ENCODE measurements at regions not wholly inside any gene's neighbourhood (a gene's known extent, or its start where the extent isn't known, plus 50 kb on each side); places are given as distances from the start of the nearest gene placed in this dataset.
"Not testable (repeated sequence)": the region's sequence is repeated elsewhere in the genome, so short reads cannot be mapped to it uniquely, and the experiment has no call there.

DNA sequence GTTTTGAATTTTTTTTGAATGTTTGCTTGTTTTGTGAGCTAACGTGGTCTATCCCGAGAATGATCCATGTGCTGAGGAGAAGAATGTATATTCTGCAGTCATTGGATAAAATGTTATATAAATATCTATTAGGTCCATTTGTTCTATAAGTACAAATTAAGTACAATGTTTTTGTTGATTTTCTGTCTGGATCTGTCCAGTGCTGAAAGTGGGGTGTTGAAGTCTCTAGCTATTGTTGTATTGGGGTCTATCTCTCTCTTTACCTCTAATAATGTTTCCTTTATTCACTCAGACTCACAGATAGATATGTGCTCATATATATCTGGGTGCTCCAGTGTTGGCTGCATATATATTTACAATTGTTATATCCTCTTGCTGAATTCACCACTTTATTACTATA lies 144.8 kb upstream of the SETMAR start:
- DNase-seq, result no peak

DNA sequence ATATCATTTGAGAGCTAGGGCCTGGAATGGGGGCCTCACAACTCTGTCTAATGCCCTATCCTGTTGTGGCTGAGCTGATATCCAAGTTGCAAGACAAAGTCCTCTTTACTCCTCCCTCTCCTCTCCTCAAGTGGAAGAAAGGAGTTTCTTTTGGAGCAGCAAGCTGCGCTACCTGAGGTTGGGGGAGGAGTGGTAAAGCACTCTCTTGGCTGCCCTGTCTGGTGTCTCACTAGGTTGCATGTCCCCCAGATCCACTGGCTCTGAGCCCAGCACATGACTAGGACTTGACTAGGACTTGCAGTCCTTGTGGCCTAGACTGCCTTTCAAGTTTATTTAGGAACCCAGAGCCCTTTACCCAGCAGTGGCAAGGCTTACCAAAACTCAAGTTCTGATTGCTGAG lies 141.1 kb upstream of the SETMAR start:
- DNase-seq, result no peak

DNA sequence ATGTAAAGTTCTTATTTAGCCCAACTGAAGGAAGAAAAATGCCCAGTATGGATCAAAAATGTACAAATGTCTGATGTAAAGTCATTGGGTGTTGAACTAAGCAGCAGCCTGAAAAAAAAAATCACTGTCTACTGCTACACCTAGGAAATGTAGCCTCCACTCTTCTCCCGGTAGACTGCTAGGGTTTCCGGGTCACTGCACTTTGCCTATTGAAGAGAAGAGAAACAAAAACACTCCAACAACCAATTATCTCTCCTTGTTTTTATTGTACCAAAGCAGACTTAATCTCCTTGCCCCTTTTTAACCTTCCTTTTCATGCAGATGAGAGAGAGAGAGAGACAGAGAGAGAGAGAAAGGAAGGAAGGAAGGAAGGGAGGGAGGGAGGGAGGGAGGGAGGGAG lies 140.2 kb upstream of the SETMAR start:
- no peak for DNase-seq

DNA sequence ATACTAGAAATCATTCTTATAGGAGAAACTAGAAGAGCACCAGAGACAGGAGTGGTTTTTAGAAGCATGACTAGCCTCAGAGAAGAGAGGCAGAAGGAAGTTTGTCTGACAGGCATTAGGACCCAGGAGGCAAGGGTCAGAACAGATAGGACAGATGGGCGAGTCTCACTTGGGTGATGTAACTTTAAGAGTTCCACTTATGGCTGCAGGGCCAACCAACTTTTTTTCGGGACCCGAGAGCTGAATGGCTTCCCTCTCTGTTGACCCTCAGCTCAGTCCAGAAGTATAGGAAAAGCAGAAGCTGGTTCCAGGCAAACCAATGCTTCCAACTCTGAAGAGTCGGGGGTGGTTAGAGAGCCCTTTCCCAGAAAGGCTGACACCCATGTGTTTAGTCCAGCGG lies 136.6 kb upstream of the SETMAR start:
- DNase-seq, result no peak

DNA sequence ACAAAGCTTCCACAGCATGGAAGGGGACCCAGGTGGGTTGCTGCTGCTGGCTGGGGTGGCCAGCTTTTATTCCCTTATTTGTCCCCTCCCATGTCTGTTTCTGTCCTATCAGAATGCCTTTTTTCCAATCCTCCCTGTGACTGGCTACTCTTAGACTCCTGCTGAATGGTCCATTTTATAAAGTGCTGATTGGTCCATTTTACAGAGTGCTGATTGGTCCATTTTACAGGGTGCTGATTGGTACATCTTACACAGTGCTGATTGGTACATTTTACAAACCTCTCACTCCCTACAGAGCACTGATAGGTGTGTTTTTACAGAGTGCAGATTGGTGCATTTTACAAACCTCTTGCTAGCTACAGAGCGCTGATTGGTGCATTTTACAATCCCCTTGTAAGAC lies 135.9 kb upstream of the SETMAR start:
- not testable (repeated sequence) for DNase-seq

DNA sequence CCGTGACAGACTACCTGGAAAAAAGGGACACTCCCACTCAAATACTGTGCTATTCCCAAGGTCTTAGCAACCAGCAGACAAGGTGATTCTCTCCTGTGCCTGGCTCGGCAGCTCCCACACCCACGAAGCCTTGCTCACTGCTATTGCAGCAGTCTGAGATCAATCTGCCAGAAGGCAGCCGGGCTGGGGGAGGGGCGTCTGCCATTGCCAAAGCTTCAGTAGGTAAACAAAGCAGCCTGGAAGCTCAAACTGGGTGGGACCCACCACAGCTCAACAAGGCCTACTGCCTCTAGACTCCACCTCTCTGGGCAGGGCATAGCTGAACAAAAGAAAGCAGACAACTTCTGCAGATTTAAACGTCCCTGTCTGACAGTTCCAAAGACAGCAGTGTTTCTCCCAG lies 128.4 kb upstream of the SETMAR start:
- no peak for DNase-seq

DNA sequence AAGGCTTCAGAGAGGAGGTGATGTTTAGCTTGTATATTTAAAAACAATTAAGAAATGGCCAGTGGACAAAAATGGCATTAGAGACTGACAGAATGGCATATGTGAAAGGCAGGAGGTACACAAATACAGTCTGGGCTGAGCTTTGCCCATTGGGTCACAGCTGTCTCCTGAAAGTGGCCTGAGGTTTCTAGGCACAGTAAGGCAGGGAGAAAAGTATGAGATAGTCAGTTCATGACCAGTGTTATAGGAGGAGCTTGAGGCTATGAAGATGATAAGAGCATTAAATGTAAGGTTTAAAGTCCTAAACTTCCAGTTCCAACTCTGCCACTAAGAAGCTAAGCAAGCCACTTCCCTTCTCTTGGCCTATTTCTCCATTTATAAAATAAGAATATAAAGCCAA lies 111.2 kb upstream of the SETMAR start:
- no peak for DNase-seq

DNA sequence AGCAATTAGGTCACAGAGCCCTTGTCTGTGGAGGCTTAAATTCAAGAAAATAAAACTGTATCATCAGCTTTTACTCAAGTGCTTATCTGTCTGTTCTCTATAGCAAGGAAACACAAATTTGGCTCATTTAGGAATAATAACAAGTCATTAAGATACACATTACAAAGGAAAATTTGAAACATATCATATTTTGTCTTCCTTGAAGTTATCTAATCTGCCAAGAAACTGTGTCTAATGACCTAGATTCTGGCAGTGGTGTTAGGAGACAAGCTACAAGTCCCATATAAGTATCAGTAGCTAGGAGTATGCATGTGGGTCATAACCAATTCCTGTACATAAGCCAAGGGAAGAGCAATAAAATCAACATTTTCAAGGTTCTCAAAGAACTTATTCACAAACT lies 108.2 kb upstream of the SETMAR start:
- no peak for DNase-seq

DNA sequence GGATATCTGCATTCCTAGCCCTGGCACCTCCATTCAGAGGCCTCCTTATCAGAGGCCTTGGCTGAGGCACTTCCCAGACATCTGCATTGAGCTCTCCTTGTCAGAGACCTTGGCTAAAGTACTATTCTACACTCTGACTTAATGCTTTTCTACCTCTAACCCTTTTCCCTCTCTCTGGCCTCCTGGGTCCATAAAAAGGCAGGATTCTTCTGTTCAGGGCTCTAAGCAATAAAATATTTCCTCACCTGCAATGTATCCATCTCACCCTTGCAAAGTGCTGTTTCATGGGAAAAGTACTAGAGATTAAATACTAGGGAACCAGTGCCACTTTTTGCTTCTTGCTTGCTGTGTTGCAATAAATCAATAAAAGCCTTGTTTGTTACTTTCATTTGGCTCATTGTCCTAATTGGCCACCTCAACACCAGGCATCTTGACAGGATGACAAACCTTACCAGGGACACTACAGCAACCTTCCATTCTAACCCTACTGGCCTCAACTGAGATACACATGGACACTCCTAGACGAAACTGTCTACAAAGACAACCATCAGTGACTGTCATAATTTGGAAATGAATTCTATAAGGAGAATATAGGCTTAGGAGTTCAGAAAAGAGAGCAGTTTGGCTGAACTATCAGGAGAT lies 106.5 kb upstream of the SETMAR start:
- DNase-seq, result no peak

DNA sequence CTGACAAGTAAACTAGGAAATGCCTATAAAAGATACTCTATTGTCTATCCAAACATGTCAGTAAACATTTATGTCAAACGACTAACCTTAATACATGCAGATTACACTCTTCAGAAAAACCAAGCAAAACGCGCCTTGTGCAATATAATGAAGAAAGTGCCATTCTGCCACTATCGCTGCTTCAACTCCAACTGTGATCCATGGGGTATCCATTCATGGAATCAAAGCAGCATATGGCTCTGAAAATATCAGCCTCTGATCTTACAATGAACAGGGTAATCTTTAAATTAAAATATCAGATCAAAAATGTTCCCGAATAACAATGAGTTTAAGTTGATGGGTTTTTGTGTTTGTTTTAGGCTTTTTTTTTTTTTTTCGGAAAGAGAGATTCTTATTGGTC lies 105.5 kb upstream of the SETMAR start:
- DNase-seq, result no peak

DNA sequence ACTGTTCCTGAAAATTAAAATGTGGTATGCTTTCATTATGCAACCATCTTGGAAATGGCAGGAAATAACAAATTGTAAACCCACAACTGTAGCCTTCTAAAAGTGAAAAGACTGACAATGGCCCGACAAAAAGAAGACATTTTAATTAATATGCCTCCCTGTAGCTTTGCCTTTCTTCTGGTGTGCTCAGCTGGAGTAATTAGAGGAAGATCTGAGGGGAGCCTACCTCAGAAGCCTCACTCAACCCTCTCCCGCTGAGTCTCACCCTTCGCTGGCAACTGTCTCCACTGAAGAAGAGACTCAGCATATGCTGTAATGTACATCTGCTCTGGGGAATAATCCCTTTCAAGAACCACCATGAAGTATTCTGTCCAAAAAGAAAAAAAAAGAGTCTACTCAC lies 104.7 kb upstream of the SETMAR start:
- DNase-seq, result no peak

DNA sequence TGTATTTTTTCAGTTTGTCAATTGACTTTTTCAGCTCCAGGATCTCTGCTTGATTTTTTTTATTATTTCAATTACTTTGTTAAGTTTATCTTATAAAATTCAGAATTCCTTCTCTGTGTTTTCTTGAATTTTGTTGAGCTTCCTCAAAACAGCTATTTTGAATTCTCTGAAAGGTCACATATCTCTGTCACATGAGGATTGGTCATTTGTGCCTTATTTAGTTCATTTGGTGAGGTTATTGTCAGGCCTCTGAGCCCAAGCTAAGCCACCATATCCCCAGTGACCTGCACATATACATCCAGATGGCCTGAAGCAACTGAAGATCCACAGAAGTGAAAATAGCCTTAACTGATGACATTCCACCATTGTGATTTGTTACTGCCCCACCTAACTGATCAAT lies 98.4 kb upstream of the SETMAR start:
- not testable (repeated sequence) for DNase-seq

DNA sequence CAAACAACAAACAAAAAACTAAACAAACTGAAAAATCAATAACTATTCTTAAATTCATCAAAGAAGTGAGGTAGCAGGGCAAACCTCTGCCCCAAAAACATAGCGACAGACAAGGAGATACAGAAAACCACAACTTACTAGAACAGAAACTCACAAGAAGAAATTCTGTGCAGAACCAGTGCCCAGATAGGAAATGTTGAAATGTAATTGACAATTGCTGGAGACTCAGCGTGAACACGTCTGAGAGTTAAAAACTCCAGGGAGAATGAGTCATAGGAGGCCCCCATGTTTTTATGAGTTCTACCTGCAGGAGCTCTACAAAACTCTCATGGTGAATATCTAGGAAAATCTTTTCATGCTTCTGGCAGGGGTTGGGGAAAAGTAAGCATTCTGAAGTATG lies 95.5 kb upstream of the SETMAR start:
- no peak for DNase-seq

DNA sequence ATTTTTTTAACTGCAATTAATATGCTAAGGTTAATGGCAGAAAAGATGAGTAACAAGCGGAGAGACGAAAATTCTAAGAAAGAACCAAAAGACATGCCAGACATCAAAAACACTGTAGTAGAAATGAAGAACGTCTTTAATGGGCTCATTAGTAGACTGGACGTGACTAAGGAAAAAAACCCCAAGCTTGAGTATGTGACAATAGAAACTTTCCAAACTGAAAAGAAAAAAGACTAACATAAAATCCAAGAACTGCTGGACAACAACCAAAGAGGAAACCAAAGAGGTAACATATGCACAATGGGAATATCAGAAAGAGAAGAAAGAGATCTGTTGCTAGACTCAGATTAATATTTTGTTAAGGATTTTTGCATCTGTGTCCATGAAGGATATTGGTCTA lies 94.6 kb upstream of the SETMAR start:
- no peak for DNase-seq

DNA sequence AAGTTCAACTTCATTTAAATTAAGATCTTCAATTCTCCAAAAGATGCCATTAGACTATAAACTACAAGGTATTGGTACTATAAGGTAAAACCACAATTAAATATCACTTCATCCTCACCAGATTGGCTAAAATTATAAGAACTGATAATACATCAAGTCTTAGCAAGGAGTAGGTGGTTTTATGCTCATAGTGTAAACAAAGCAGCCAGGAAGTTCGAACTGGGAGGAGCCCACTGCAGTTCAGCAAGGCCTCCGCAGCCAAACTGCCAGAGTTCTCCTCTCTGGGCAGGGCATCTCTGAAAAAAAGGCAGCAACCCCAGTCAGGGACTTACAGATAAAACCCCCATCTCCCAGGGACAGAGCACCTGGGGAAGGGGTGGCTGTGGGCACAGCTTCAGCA lies 91.6 kb upstream of the SETMAR start:
- DNase-seq, result no peak

DNA sequence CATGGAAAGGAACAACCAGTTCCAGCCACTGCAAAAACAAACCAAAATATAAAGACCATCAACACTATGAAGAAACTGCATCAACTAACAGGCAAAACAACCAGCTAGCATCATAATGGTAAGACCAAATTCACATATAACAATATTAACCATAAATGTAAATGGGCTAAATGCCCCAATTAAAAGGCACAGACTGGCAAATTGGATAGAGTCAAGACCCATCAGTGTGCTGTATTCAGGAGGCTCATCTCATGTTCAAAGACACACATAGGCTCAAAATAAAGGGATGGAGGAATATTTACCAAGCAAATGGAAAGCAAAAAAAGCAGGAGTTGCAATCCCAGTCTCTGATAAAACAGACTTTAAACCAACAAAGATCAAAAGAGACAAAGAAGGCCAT lies 89.7 kb upstream of the SETMAR start:
- not testable (repeated sequence) for DNase-seq

DNA sequence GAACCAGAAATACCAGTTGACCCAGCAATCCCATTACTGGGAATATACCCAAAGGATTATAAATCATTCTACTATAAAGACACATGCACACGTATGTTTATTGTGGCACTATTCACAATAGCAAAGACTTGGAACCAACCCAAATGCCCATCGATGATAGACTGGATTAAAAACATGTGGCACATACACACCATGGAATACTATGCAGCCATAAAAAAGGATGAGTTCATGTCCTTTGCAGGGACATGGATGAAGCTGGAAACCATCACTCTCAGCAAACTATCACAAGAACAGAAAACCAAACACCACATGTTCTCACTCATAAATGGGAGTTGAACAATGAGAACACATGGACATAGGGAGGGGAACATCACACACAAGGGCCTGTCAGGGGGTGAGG lies 86.2 kb upstream of the SETMAR start:
- DNase-seq, result not testable (repeated sequence)

DNA sequence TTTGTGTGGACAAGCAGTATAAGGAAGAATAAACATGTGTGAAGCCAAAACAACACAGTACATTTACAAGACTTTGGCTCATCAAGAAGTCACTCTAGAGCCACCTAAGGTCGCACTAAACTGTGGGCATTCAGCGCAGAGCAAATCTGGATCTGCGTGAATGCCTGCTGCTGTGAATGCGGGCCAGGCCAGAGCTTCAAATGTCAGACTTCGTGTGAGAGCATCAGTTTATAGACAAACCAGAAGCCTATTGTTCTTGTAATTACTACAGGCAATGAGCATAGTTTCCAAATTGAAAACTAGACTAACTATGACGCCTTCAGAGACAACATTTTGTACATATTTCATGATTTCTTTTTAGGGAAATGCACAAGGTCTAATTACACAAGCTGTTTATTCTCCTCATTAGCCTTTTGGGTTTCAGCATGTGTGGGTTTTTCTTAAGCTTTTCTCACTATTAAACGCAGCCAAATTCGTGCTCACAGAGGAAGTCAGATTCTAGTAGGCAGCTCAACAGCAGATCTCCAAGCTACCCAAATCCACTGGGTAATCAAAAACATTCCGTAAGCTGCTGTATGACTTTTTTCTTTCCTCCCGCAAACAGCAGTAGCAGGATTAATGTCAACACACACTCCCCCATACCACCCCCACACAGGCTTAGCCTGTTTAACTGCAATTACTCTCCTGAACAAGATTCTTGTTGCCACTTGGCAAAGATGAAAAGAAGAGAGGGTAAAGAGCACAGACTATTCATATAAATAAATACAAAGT lies 84.5 kb upstream of the SETMAR start:
- no peak for DNase-seq

DNA sequence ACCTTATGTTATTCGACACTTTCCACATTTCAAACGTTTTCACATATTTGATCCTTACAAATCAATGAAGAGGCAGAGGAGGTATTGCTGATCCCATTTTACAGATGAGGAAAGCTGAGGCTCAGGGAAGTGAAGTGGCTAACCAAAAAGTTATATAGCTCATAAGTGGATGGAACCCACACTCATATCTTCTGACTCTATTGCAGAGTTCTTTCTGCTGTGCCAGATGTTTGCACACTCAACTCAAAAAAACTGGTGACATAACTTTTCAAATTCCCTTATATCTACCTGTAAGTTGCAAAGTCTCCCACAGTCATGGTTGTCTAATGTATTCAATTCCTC lies 84.0 kb upstream of the SETMAR start:
- no peak for DNase-seq

DNA sequence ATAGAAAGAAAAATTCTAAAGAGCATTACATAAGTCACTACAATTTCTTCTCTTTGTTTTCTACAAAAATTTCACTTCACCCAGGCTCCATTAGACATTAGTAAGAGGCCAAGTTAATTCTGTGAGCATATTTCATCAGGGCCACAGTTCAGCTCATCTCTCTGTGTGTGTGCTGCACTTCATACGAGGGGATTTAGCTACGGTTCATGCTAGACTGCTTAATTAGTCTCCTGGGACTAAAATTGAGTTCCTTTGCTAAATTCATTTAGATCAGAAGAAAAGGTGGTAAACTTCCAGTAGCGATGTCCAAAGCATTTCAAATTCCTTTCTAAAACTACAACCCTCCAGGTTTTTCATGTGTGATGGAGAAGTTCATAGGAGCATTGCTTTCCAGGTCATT lies 83.1 kb upstream of the SETMAR start:
- DNase-seq, result no peak

DNA sequence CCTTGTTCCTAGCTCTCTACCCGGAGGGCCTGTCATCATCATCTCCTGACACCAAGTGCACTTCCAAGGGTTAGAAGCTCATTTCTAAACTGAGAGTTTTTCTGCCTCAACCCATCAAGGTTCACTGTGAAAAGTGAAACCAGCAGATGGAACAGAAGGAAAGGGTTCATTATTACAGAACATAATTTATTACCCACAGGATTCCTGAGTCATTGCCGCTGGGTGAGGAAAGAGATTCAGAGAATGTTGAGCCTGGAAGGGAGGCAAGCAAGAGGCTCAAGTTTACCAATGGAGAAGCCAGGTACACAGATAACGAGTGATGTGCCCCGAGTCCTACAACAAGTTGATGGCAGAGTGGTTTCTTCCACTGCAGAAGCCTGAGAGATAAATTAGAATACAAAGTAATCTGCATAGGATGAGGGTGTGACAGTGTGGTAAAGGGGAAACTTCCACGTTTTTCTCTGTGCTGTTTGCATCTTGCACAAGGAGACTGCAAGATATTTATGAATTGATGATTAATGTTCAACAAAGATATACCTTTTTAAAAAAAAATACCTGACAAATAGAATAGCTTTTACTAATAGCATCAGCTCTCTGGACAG lies 80.5 kb upstream of the SETMAR start:
- no peak for DNase-seq

DNA sequence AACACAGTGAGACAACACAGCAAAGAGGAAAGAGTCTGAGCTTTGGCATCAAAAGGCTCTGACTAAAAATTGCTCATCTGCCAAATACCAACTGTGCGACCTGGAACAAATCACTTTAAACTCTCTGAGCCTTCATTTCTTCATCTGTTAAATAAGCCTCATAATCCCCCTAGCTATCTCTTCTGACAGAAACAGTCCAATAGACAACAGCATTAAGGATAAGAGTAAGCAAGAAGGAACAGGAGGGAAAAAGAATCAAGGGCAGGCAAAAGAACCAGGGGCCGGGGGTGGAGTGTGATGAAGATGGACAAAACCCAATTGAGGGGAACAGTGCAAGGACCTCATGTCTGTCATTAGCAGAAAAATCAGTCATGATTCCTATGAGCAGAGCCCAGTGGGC lies 79.4 kb upstream of the SETMAR start:
- DNase-seq, result no peak

DNA sequence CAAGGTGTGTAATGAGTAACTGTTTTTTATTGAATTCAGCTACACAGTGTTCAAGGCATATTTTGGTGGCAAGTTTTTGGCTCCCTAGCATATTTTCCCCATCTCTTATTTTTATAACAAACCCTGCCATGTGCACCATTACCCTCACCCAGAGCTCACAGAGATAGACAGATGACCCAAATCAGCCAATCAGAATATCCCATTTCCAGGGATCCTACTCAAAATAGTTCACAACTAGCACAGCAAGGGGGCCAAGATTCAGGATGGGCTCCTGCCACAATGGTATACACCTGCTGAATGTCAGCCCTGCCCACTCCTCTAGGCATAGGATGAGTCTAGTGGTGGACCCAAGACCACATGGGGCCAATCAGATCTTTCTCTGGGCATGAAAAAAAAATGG lies 78.8 kb upstream of the SETMAR start:
- DNase-seq, result no peak

DNA sequence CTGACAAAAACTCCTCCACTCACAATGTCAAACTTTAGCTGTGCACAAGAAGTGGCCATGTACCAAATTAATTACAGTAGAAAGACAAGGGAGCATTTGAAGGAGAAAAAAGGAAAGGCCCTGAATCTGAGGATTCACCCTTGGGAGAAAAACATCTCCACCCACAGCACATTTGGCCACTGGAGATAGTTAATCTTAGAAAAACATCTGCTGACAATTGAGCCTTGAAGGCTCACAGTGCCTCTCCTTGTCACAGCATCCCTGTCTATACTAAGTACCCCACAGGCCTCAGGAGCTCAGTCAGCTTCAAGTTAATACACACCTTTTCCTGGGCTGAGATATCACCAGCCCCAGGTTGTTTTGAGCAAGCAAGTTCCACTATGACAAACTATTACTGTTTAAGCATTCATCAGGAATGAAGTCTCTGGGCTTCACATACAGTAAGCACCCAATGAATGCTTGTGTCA lies 78.1 kb upstream of the SETMAR start:
- no peak for DNase-seq

DNA sequence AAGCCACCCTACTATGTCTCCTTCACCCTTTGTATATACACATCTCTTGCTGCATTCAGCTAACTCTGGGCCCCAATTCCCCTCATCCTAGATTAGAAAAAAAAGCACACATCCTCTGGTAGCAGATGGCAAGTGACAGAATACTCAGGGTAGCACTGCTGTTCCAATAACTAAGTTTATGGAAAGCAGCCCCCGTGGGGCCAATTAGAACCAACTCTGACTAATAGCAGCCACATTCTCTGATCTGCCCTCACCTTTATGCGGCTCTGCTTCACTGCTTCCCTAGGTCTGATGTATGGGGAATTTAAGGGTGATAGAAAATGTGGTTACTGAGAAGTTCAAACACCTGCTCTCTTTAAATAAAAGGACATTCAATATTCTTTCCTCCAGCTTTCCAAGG lies 74.9 kb upstream of the SETMAR start:
- DNase-seq, result no peak
